Parathyroid adenoma (tissue), 2 donors: ENCODE measurements at regions not wholly inside any gene's neighbourhood (a gene's known extent, or its start where the extent isn't known, plus 50 kb on each side); places are given as distances from the start of the nearest gene placed in this dataset.

ENCODE experiments used
- H2AFZ ChIP-seq: fragments of 300-600 bp; sonication (generic); one replicate; pipeline ENCODE4 v1.7.0; 2017; ENCODE audit warnings: antibody characterized with exemption, mild to moderate bottlenecking
- H3K27ac ChIP-seq: fragments of 300-600 bp; sonication (generic); one replicate; pipeline ENCODE4 v1.7.0; 2017
- H3K27me3 ChIP-seq: fragments of 300-600 bp; sonication (generic); one replicate; pipeline ENCODE4 v1.7.0; 2017; ENCODE audit warnings: low read length; ENCODE audit not compliant: control insufficient read depth, insufficient read depth
- H3K36me3 ChIP-seq: fragments of 300-600 bp; sonication (generic); one replicate; pipeline ENCODE4 v1.7.0; 2017; ENCODE audit warnings: low read length; ENCODE audit not compliant: control insufficient read depth, insufficient read depth
- H3K4me1 ChIP-seq: fragments of 300-600 bp; sonication (generic); one replicate; pipeline ENCODE4 v1.7.0; 2017; ENCODE audit warnings: control low read depth
- H3K4me2 ChIP-seq: fragments of 300-600 bp; sonication (generic); one replicate; pipeline ENCODE4 v1.7.0; 2017; ENCODE audit warnings: low read length
- H3K4me3 ChIP-seq: fragments of 300-600 bp; sonication (generic); one replicate; pipeline ENCODE4 v1.7.0; 2017; ENCODE audit warnings: low read depth, low read length
- H3K79me2 ChIP-seq: fragments of 300-600 bp; sonication (generic); one replicate; pipeline ENCODE4 v1.7.0; 2017; ENCODE audit warnings: control low read depth
- H3K9ac ChIP-seq: fragments of 300-600 bp; sonication (generic); one replicate; pipeline ENCODE4 v1.7.0; 2017; ENCODE audit warnings: mild to moderate bottlenecking
- H3K9me3 ChIP-seq: fragments of 300-600 bp; sonication (generic); one replicate; pipeline ENCODE4 v1.7.0; 2017; ENCODE audit warnings: low read length; ENCODE audit not compliant: control insufficient read depth
- CTCF ChIP-seq: fragments of 300-600 bp; sonication (generic); IDR thresholded peaks from one replicate; pipeline ENCODE4 v1.7.0; 2017; ENCODE audit warnings: antibody characterized with exemption, mild to moderate bottlenecking
- donor health status: primary hyperparathyroidism.

- H3K4me1 ChIP-seq, result no peaks in the 10 kb centered on the region
- no peak for TF ChIP-seq CTCF
- no peak overlapping the region for H3K4me3 ChIP-seq
- no peaks in the 10 kb centered on the region for H3K9me3 ChIP-seq
- no peaks in the 10 kb centered on the region for H3K27me3 ChIP-seq
- H3K9ac ChIP-seq, result no peak overlapping the region
- H3K36me3 ChIP-seq, result no peaks in the 10 kb centered on the region
- H3K79me2 ChIP-seq, result no peaks in the 10 kb centered on the region
- no peak overlapping the region for H3K27ac ChIP-seq
- no peak overlapping the region for H2AFZ ChIP-seq
- H3K4me2 ChIP-seq, result no peak overlapping the region
Measured at GRCh38 chr15:26024241-26024640, 161.1 kb upstream of the ATP10A start.

GRCh38 chr15:26023691-26024090, 160.6 kb upstream of the ATP10A start:
- Histone ChIP-seq H3K36me3 (no peaks in the 10 kb centered on the region), H3K27me3 (no peaks in the 10 kb centered on the region), H3K9ac (no peak overlapping the region), H3K4me2 (no peak overlapping the region), H3K9me3 (no peaks in the 10 kb centered on the region), H3K79me2 (no peaks in the 10 kb centered on the region), H3K27ac (no peak overlapping the region), H3K4me1 (no peaks in the 10 kb centered on the region), H3K4me3 (no peak overlapping the region), H2AFZ (no peak overlapping the region)
- no peak for TF ChIP-seq CTCF

GRCh38 chr15:26023231-26023630, 160.1 kb upstream of the ATP10A start:
- no peaks in the 10 kb centered on the region for H3K79me2 ChIP-seq
- H2AFZ ChIP-seq, result no peak overlapping the region
- no peak for TF ChIP-seq CTCF

GRCh38 chr15:26020871-26021270, 157.7 kb upstream of the ATP10A start:
- Histone ChIP-seq H3K36me3 (no peaks in the 10 kb centered on the region), H3K27me3 (no peaks in the 10 kb centered on the region), H3K4me1 (no peaks in the 10 kb centered on the region), H3K9ac (no peak overlapping the region), H3K4me3 (no peak overlapping the region), H3K27ac (no peak overlapping the region), H3K9me3 (no peaks in the 10 kb centered on the region), H3K4me2 (no peak overlapping the region), H3K79me2 (no peaks in the 10 kb centered on the region), H2AFZ (no peak overlapping the region)
- no peak for TF ChIP-seq CTCF

More at GRCh38 chr15:26023231-26023630, 160.1 kb upstream of the ATP10A start:
- Histone ChIP-seq H3K9me3 (no peaks in the 10 kb centered on the region), H3K4me2 (no peak overlapping the region), H3K9ac (no peak overlapping the region), H3K4me1 (no peaks in the 10 kb centered on the region), H3K36me3 (no peaks in the 10 kb centered on the region), H3K27ac (no peak overlapping the region), H3K4me3 (no peak overlapping the region), H3K27me3 (no peaks in the 10 kb centered on the region)

- Histone ChIP-seq H3K9ac (no peak overlapping the region), H3K27ac (no peak overlapping the region), H3K4me3 (no peak overlapping the region), H3K4me2 (no peak overlapping the region), H3K36me3 (no peaks in the 10 kb centered on the region), H3K4me1 (no peaks in the 10 kb centered on the region), H3K79me2 (no peaks in the 10 kb centered on the region), H3K27me3 (no peaks in the 10 kb centered on the region), H2AFZ (no peak overlapping the region), H3K9me3 (no peaks in the 10 kb centered on the region)
- TF ChIP-seq CTCF, result no peak
Measured at GRCh38 chr15:26017665-26018064, 154.5 kb upstream of the ATP10A start.
